ENCODE measurements at regions not wholly inside any gene's neighbourhood (a gene's known extent, or its start where the extent isn't known, plus 50 kb on each side); places are given as distances from the start of the nearest gene placed in this dataset.

DNA sequence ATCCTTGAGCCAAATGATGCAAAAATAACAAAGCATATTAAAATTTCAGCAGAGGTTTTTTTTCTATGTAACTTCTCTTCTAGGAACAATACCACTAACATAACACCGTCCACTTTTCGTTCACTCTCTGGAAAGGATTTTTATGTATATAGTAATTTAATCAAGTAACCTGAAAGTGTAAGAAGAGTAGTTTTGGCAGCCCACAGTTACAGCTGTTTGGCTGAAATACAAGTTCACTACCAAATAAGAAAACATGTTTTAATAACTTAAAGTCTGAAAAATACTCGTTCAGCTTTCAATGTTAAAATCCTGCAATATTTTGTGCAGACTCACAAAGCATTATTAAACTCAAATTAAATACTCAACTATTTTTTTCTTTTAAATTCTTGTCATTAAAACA, 896.8 kb upstream of the ADGRL4 start:
- no peak for DNase-seq
- H3K9me2 ChIP-seq (replicated peaks; ENCODE audit: insufficient read depth, low read length): no peaks in the 10 kb centered on the region
- H4K20me1 ChIP-seq (ENCODE audit: insufficient read depth, low read length): no peaks in the 10 kb centered on the region
- H3K79me2 ChIP-seq (ENCODE audit: low read length): no peaks in the 10 kb centered on the region
- no peak overlapping the region for H3K4me2 ChIP-seq (ENCODE audit: low read depth, low read length)
- no peak overlapping the region for H3K9ac ChIP-seq (ENCODE audit: low read length)
- H3K4me1 ChIP-seq (ENCODE audit: low read length): no peaks in the 10 kb centered on the region
- no peaks in the 10 kb centered on the region for H3K36me3 ChIP-seq (replicated peaks; ENCODE audit: insufficient read depth, low read length)
- no peak overlapping the region for H3K27ac ChIP-seq (ENCODE audit: low read length)
- H3F3A ChIP-seq (ENCODE audit: insufficient read depth, low read length): no peaks in the 10 kb centered on the region
- H2AFZ ChIP-seq (ENCODE audit: low read length): no peak overlapping the region
- H3K27me3 ChIP-seq (replicated peaks; ENCODE audit: insufficient read depth, low read length): no peaks in the 10 kb centered on the region
- H3K9me3 ChIP-seq (replicated peaks; ENCODE audit: insufficient read depth, low read length): no peaks in the 10 kb centered on the region
- TF ChIP-seq, protein P1, sequence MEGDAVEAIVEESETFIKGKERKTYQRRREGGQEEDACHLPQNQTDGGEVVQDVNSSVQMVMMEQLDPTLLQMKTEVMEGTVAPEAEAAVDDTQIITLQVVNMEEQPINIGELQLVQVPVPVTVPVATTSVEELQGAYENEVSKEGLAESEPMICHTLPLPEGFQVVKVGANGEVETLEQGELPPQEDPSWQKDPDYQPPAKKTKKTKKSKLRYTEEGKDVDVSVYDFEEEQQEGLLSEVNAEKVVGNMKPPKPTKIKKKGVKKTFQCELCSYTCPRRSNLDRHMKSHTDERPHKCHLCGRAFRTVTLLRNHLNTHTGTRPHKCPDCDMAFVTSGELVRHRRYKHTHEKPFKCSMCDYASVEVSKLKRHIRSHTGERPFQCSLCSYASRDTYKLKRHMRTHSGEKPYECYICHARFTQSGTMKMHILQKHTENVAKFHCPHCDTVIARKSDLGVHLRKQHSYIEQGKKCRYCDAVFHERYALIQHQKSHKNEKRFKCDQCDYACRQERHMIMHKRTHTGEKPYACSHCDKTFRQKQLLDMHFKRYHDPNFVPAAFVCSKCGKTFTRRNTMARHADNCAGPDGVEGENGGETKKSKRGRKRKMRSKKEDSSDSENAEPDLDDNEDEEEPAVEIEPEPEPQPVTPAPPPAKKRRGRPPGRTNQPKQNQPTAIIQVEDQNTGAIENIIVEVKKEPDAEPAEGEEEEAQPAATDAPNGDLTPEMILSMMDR (IDR thresholded peaks at IDR 0.05; ENCODE audit: low read length): no peak
- TF ChIP-seq EZH2phosphoT487 (IDR thresholded peaks at IDR 0.05; ENCODE audit: low read length): no peak
- no peak for TF ChIP-seq EZH2 (optimal IDR thresholded peaks at IDR 0.05; ENCODE audit: low read depth, low read length)
- H3K4me3 ChIP-seq (ENCODE audit: low read length): no peak overlapping the region

- Histone ChIP-seq H3K36me3 (replicated peaks; ENCODE audit: insufficient read depth, low read length) (no peaks in the 10 kb centered on the region), H2AFZ (ENCODE audit: low read length) (no peak overlapping the region), H4K20me1 (ENCODE audit: insufficient read depth, low read length) (no peaks in the 10 kb centered on the region), H3K4me2 (ENCODE audit: low read depth, low read length) (no peak overlapping the region), H3K9me2 (replicated peaks; ENCODE audit: insufficient read depth, low read length) (no peaks in the 10 kb centered on the region), H3K27me3 (replicated peaks; ENCODE audit: insufficient read depth, low read length) (no peaks in the 10 kb centered on the region), H3F3A (ENCODE audit: insufficient read depth, low read length) (no peaks in the 10 kb centered on the region), H3K79me2 (ENCODE audit: low read length) (no peaks in the 10 kb centered on the region), H3K27ac (ENCODE audit: low read length) (no peak overlapping the region), H3K4me1 (ENCODE audit: low read length) (no peaks in the 10 kb centered on the region), H3K9me3 (replicated peaks; ENCODE audit: insufficient read depth, low read length) (no peaks in the 10 kb centered on the region), H3K4me3 (ENCODE audit: low read length) (no peak overlapping the region), H3K9ac (ENCODE audit: low read length) (no peak overlapping the region)
- TF ChIP-seq EZH2phosphoT487 (IDR thresholded peaks at IDR 0.05; ENCODE audit: low read length) (no peak), EZH2 (optimal IDR thresholded peaks at IDR 0.05; ENCODE audit: low read depth, low read length) (no peak)
- TF ChIP-seq, protein P1 (IDR thresholded peaks at IDR 0.05; ENCODE audit: low read length): no peak
- no peak for DNase-seq
Observed at GRCh38 chr1:79902418-79902817, 895.9 kb upstream of the ADGRL4 start.

DNA sequence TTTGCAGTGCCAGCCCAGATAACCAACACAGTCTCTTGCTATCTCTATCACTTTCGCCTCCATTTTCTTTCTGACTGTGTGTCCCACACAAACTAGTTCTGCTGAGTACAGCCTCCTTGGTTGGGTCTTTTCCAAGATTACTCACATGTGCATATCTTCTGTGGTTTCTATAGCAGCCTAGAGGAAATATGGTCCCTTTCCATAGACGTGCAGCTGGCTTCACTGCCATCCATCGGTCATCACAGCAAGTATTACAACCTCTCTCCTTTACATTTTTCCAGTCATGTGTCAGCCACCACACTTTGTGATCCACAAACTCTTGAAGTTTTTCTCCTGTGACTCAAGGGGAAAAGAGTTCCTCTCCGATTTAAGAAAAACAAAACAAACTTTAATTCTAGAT, 893.4 kb upstream of the ADGRL4 start:
- Histone ChIP-seq H3K4me1 (ENCODE audit: low read length) (no peaks in the 10 kb centered on the region), H3K9me3 (replicated peaks; ENCODE audit: insufficient read depth, low read length) (no peaks in the 10 kb centered on the region), H3F3A (ENCODE audit: insufficient read depth, low read length) (no peaks in the 10 kb centered on the region), H3K27me3 (replicated peaks; ENCODE audit: insufficient read depth, low read length) (no peaks in the 10 kb centered on the region), H3K9ac (ENCODE audit: low read length) (no peak overlapping the region), H3K4me3 (ENCODE audit: low read length) (no peak overlapping the region), H3K36me3 (replicated peaks; ENCODE audit: insufficient read depth, low read length) (no peaks in the 10 kb centered on the region), H3K27ac (ENCODE audit: low read length) (no peak overlapping the region), H2AFZ (ENCODE audit: low read length) (no peak overlapping the region), H3K4me2 (ENCODE audit: low read depth, low read length) (no peak overlapping the region), H4K20me1 (ENCODE audit: insufficient read depth, low read length) (no peaks in the 10 kb centered on the region), H3K9me2 (replicated peaks; ENCODE audit: insufficient read depth, low read length) (no peaks in the 10 kb centered on the region), H3K79me2 (ENCODE audit: low read length) (no peaks in the 10 kb centered on the region)
- TF ChIP-seq EZH2 (optimal IDR thresholded peaks at IDR 0.05; ENCODE audit: low read depth, low read length): no peak
- TF ChIP-seq, protein P1 (IDR thresholded peaks at IDR 0.05; ENCODE audit: low read length): no peak
- TF ChIP-seq EZH2phosphoT487 (IDR thresholded peaks at IDR 0.05; ENCODE audit: low read length): no peak
- no peak for DNase-seq

Data from MM.1S (cell line).